Nephron (organoid): ENCODE measurements at regions not wholly inside any gene's neighbourhood (a gene's known extent, or its start where the extent isn't known, plus 50 kb on each side); places are given as distances from the start of the nearest gene placed in this dataset.

Source experiments
- H3K27ac Mint-ChIP-seq, 3 experiments: 2 replicates each; pipeline ENCODE4 v1.8.0; 2020; ENCODE audit warnings: mixed read lengths in 3 of 3, mild to moderate bottlenecking in 2 of 3, moderate library complexity in 1 of 3
- H3K27me3 Mint-ChIP-seq: 2 replicates; pipeline ENCODE4 v1.8.0; 2021; ENCODE audit warnings: low read depth, mild to moderate bottlenecking, moderate library complexity, mixed read lengths
- H3K36me3 Mint-ChIP-seq: 2 replicates; pipeline ENCODE4 v1.8.0; 2020; ENCODE audit warnings: low read depth, mixed read lengths
- H3K4me1 Mint-ChIP-seq: 2 replicates; pipeline ENCODE4 v1.8.0; 2020; ENCODE audit warnings: mixed read lengths
- H3K4me3 Mint-ChIP-seq, 3 experiments: 2 replicates each; pipeline ENCODE4 v1.8.0; 2020; ENCODE audit warnings: mild to moderate bottlenecking in 3 of 3, mixed read lengths in 3 of 3, moderate library complexity in 2 of 3
- H3K9me3 Mint-ChIP-seq: 2 replicates; pipeline ENCODE4 v1.8.0; 2020; ENCODE audit warnings: mixed read lengths
- TF ChIP-seq, protein P1 (sequence below), 3 experiments: fragments of 200-600 bp; sonication (generic); IDR thresholded peaks; one replicate each; pipeline ENCODE4 v1.5.0; 2021; ENCODE audit warnings: antibody characterized with exemption in 3 of 3; ENCODE audit not compliant: unreplicated experiment in 3 of 3

DNA sequence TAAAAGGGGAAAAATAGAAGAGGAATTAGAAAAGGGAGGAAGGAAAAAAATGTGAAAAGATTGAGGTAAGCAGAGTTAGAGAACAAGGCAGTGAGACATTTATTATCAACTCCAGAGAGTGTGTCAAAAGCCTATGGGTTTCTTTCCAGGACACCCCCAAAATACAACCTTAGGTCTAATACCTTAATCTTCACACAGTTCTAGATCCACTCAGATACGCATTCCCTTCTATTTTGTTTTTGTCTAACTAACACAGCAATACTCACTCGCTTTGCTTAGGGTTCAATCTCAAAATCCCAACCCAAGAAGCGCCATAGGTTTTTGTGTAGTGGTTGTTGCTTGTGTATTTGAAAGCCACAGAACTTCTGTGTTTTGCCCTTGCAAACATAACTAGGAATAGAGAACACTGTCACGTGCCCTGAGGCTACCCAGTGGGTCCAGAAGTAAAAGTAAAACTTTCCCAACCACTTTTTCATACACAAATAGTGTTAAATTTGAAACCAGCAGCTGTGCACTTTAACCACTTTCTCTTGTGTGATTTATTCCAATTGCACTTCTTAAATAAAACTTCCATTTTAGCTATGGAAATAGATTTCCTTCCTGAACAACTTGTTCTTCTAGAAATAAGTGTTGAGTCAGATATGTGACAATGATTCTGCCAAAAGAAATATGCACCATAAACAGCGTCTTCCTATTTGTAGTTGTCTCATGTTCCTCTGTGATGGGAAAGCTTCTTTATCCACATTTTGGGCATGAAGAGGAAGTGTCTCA is 414.7 kb upstream of the GHITM start:
- Mint-ChIP-seq H3K27ac (no peak overlapping the region), H3K36me3 (no peaks in the 10 kb centered on the region), H3K27me3 (no peaks in the 10 kb centered on the region), H3K4me1 (no peaks in the 10 kb centered on the region), H3K9me3 (peaks cover 5% of the 10 kb centered on the region), H3K4me3 (no peak overlapping the region)
- TF ChIP-seq, protein P1, sequence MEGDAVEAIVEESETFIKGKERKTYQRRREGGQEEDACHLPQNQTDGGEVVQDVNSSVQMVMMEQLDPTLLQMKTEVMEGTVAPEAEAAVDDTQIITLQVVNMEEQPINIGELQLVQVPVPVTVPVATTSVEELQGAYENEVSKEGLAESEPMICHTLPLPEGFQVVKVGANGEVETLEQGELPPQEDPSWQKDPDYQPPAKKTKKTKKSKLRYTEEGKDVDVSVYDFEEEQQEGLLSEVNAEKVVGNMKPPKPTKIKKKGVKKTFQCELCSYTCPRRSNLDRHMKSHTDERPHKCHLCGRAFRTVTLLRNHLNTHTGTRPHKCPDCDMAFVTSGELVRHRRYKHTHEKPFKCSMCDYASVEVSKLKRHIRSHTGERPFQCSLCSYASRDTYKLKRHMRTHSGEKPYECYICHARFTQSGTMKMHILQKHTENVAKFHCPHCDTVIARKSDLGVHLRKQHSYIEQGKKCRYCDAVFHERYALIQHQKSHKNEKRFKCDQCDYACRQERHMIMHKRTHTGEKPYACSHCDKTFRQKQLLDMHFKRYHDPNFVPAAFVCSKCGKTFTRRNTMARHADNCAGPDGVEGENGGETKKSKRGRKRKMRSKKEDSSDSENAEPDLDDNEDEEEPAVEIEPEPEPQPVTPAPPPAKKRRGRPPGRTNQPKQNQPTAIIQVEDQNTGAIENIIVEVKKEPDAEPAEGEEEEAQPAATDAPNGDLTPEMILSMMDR (IDR thresholded peaks at IDR 0.05; ENCODE audit: unreplicated experiment in 3 of 3): no peak

DNA sequence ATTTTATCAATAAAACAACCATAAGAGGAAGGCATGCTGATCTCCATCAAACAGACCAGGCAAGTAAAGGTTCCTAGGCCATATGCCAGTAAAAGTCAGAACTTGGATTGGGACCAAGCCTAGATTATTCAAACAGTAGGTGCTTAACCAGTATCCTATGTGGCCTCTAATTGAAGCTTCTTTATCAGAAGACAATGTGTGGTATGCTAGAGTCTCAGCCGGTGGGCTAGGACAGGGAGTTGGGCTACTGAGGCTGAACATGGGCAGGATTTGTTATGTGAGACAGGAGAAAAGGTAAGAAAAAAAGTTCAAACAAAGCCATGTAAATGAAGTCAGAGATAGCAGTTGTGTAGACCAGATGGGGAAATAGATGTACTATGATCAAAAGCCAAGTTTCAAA is 413.7 kb upstream of the GHITM start:
- no peaks in the 10 kb centered on the region for H3K4me1 Mint-ChIP-seq
- TF ChIP-seq, protein P1 (IDR thresholded peaks at IDR 0.05; ENCODE audit: unreplicated experiment in 3 of 3): no peak
- H3K36me3 Mint-ChIP-seq: no peaks in the 10 kb centered on the region
- no peaks in the 10 kb centered on the region for H3K27me3 Mint-ChIP-seq
- no peak overlapping the region for H3K4me3 Mint-ChIP-seq
- H3K27ac Mint-ChIP-seq: no peak overlapping the region
- H3K9me3 Mint-ChIP-seq: peaks cover 5% of the 10 kb centered on the region

DNA sequence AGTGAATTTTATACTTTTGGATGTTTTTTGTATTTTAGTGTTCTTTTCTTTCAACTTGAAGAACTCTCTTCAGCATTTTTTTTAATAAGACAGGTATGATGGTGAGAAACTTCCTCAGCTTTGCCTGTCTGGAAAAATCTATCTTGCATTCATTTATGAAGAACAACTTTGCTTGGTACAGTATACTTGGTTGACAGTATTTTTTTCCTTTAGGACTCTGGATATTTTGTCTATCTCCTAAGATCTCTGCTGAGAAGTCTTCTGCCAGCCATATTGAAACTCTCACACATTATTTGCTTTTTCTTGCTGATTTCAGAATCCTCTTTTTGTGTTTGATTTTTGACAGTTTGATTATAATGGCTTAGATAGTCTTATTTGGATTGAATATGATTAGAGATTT is 405.0 kb upstream of the GHITM start:
- no peaks in the 10 kb centered on the region for H3K4me1 Mint-ChIP-seq
- TF ChIP-seq, protein P1 (IDR thresholded peaks at IDR 0.05; ENCODE audit: unreplicated experiment in 3 of 3): no peak
- H3K27me3 Mint-ChIP-seq: no peaks in the 10 kb centered on the region
- no peak overlapping the region for H3K4me3 Mint-ChIP-seq
- peaks cover 3% of the 10 kb centered on the region for H3K36me3 Mint-ChIP-seq
- H3K9me3 Mint-ChIP-seq: peaks cover 23% of the 10 kb centered on the region
- H3K27ac Mint-ChIP-seq: no peak overlapping the region

DNA sequence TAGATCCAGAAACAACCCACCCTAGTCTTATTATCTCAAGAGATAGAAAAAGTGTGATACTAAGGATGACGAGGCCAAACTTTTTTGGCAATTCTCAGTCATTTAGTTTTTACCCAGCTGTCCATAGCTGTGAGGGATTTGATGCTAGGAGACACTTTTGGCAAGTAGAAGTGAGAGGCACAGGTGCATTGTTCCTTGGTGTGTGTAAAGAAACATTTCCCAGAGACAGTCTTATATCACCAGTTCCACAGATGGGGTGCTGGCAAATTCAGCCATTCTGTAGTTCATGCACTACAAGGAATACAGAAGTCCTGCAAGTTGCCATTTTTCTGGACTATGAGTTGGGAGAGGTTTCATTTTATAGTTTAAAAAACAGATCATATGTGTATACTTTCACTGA is 403.3 kb upstream of the GHITM start:
- Mint-ChIP-seq H3K27ac (no peak overlapping the region), H3K36me3 (peaks cover 3% of the 10 kb centered on the region), H3K9me3 (peaks cover 23% of the 10 kb centered on the region), H3K27me3 (no peaks in the 10 kb centered on the region), H3K4me3 (no peak overlapping the region), H3K4me1 (no peaks in the 10 kb centered on the region)
- TF ChIP-seq, protein P1 (IDR thresholded peaks at IDR 0.05; ENCODE audit: unreplicated experiment in 3 of 3): no peak

DNA sequence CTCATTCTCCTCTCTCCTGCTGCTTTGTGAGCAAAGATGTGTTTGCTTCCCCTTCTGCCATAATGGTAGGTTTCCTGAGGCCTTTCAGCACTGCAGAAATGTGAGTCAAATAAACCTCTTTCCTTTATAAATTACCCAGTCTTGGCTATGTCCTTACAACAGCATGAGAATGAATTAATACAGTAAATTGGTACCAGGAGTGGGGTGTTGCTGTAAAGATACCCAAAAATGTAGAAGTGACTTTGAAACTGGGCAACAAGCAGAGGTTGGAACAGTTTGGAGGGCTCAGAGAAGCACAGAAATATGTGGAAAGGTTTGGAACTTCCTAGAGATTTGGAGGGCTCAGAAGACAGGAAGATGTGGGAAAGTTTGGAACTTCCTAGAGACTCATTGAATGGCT is 388.7 kb upstream of the GHITM start:
- peaks cover 49% of the 10 kb centered on the region for H3K9me3 Mint-ChIP-seq
- no peaks in the 10 kb centered on the region for H3K4me1 Mint-ChIP-seq
- H3K36me3 Mint-ChIP-seq: no peaks in the 10 kb centered on the region
- H3K27ac Mint-ChIP-seq: no peak overlapping the region
- TF ChIP-seq, protein P1 (IDR thresholded peaks at IDR 0.05; ENCODE audit: unreplicated experiment in 3 of 3): no peak
- H3K27me3 Mint-ChIP-seq: peaks cover 4% of the 10 kb centered on the region
- H3K4me3 Mint-ChIP-seq: no peak overlapping the region

DNA sequence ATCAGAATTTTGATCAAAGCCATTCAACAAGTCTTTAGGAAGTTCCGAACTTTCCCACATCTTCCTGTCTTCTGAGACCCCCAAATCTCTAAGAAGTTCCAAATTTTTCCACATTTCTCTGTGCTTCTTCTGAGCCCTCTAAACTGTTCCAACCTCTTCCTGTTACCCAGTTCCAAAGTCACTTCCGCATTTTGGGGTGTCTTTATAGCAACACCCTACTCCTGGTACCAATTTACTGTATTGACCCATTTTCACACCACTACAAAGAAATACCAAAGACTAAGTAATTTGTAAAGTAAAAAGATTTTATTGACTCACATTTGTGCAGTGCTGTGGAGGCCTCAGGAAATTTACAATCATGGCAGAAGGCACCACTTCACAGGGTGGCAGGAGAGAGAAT is 385.8 kb upstream of the GHITM start:
- Mint-ChIP-seq H3K27ac (no peak overlapping the region), H3K36me3 (no peaks in the 10 kb centered on the region), H3K27me3 (no peaks in the 10 kb centered on the region), H3K4me3 (no peak overlapping the region), H3K9me3 (peaks cover 53% of the 10 kb centered on the region), H3K4me1 (no peaks in the 10 kb centered on the region)
- TF ChIP-seq, protein P1 (IDR thresholded peaks at IDR 0.05; ENCODE audit: unreplicated experiment in 3 of 3): no peak
